SU-DHL-6 (cell line): ENCODE measurements at regions not wholly inside any gene's neighbourhood (a gene's known extent, or its start where the extent isn't known, plus 50 kb on each side); places are given as distances from the start of the nearest gene placed in this dataset.

Source experiments
- H2AFZ ChIP-seq: fragments of 200-600 bp; sonication (generic); 2 replicates; pipeline ENCODE4 v1.6.1; 2014; ENCODE audit warnings: low read depth, mild to moderate bottlenecking, moderate library complexity, mixed read lengths, antibody characterized with exemption, low read length; ENCODE audit not compliant: severe bottlenecking
- H3F3A ChIP-seq: fragments of 200-600 bp; shearing (Covaris generic); 2 replicates; pipeline ENCODE4 v1.6.0; 2016; ENCODE audit warnings: antibody characterized with exemption, mild to moderate bottlenecking; ENCODE audit not compliant: insufficient read depth
- H3K27ac ChIP-seq: fragments of 200-600 bp; sonication (generic); 2 replicates; pipeline ENCODE4 v1.5.1; 2016; ENCODE audit warnings: low read depth, mild to moderate bottlenecking, low read length, moderate library complexity, mixed read lengths
- H3K27me3 ChIP-seq: fragments of 200-600 bp; sonication (generic), shearing (Covaris generic); 2 replicates; pipeline ENCODE4 v1.6.0; 2014; ENCODE audit warnings: mild to moderate bottlenecking, low read length
- H3K36me3 ChIP-seq: fragments of 200-600 bp; sonication (generic); 2 replicates; pipeline ENCODE4 v1.6.1; 2014; ENCODE audit warnings: mild to moderate bottlenecking, low read length, mixed read lengths
- H3K4me2 ChIP-seq: fragments of 300-600, 200-600 bp; shearing (Covaris generic), sonication (generic); 2 replicates; pipeline ENCODE4 v1.6.0; 2014; ENCODE audit warnings: low read length, low read depth, mild to moderate bottlenecking; ENCODE audit not compliant: poor library complexity, severe bottlenecking
- H3K4me3 ChIP-seq: fragments of 200-600 bp; sonication (generic); 2 replicates; pipeline ENCODE4 v1.5.1; 2014; ENCODE audit warnings: antibody characterized with exemption, low read length, mild to moderate bottlenecking, mixed read lengths; ENCODE audit not compliant: insufficient read depth, poor library complexity, severe bottlenecking
- H3K79me2 ChIP-seq: fragments of 200-600 bp; sonication (generic); 2 replicates; pipeline ENCODE4 v1.6.1; 2014; ENCODE audit warnings: mild to moderate bottlenecking, low read length, moderate library complexity; ENCODE audit not compliant: insufficient read depth
- H3K9ac ChIP-seq: fragments of 200-600 bp; sonication (generic); 2 replicates; pipeline ENCODE4 v1.7.0; 2014; ENCODE audit warnings: mild to moderate bottlenecking, low read length
- H3K9me2 ChIP-seq: fragments of 200-600 bp; sonication (generic); replicated peaks from 2 replicates; pipeline ENCODE4 v1.6.1; 2014; ENCODE audit warnings: low read length; ENCODE audit not compliant: insufficient read depth
- H3K9me3 ChIP-seq: fragments of 200-600 bp; sonication (generic); 2 replicates; pipeline ENCODE4 v1.6.1; 2014; ENCODE audit warnings: low read length, mixed read lengths; ENCODE audit not compliant: insufficient read depth
- H4K20me1 ChIP-seq: fragments of 200-600 bp; sonication (generic); 2 replicates; pipeline ENCODE4 v1.6.1; 2014; ENCODE audit warnings: low read depth, mild to moderate bottlenecking, antibody characterized with exemption, low read length, moderate library complexity, mixed read lengths
- EZH2phosphoT487 ChIP-seq: fragments of 200-600 bp; sonication (generic), shearing (Covaris generic); conservative IDR thresholded peaks from 2 replicates; pipeline ENCODE4 v1.6.1; 2018; ENCODE audit warnings: mild to moderate bottlenecking, antibody characterized with exemption, low read length, moderate library complexity, mixed read lengths
- TF ChIP-seq, protein P1 (sequence below): fragments of 200-600 bp; sonication (generic); IDR thresholded peaks from one replicate; pipeline ENCODE4 v1.5.1; 2017; ENCODE audit warnings: antibody characterized with exemption, mild to moderate bottlenecking, low read length, moderate library complexity; ENCODE audit not compliant: insufficient read depth, poor library complexity, severe bottlenecking

DNA sequence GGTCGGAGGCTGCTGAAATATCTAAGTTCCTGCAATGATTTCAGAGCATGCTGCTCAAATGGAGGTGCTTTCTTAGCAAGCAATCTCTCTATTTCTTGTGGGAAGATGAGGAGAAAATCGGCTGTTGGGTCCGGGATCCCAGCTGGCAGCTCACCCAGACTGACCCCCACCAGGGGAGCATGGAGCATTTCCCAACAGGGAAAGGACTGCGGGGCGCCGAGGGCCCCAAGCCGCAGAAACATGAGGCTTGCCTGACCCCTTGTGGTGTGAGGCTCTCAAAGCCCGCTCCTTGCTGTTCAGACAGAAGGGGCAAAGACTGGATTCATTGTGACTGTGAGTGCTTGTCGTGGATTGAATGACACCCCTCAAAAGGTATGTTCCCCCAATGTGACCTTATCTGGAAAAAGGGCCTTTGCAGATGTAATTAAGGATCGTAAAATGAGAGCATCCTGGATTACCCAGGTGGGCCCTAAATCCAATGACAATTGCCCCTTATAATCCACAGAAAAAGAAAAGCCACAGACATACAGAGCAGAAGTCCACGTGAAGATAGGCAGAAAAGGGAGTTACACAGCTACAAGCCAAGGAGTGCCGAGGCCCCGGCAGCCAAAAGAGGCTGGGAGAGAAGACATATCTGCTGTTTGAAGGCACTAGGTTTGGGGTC is 116.3 kb upstream of the VASH1 start:
- Histone ChIP-seq H4K20me1 (no peaks in the 10 kb centered on the region), H3K27ac (no peak overlapping the region), H2AFZ (no peak overlapping the region), H3K4me2 (no peak overlapping the region), H3K79me2 (no peaks in the 10 kb centered on the region), H3K4me3 (no peak overlapping the region), H3K9ac (no peak overlapping the region), H3K27me3 (no peaks in the 10 kb centered on the region), H3K9me2 (no peaks in the 10 kb centered on the region), H3K9me3 (no peaks in the 10 kb centered on the region), H3K36me3 (no peaks in the 10 kb centered on the region), H3F3A (no peaks in the 10 kb centered on the region)
- TF ChIP-seq, protein P1, sequence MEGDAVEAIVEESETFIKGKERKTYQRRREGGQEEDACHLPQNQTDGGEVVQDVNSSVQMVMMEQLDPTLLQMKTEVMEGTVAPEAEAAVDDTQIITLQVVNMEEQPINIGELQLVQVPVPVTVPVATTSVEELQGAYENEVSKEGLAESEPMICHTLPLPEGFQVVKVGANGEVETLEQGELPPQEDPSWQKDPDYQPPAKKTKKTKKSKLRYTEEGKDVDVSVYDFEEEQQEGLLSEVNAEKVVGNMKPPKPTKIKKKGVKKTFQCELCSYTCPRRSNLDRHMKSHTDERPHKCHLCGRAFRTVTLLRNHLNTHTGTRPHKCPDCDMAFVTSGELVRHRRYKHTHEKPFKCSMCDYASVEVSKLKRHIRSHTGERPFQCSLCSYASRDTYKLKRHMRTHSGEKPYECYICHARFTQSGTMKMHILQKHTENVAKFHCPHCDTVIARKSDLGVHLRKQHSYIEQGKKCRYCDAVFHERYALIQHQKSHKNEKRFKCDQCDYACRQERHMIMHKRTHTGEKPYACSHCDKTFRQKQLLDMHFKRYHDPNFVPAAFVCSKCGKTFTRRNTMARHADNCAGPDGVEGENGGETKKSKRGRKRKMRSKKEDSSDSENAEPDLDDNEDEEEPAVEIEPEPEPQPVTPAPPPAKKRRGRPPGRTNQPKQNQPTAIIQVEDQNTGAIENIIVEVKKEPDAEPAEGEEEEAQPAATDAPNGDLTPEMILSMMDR = peak; percentile 32
- TF ChIP-seq EZH2phosphoT487 = no peak

DNA sequence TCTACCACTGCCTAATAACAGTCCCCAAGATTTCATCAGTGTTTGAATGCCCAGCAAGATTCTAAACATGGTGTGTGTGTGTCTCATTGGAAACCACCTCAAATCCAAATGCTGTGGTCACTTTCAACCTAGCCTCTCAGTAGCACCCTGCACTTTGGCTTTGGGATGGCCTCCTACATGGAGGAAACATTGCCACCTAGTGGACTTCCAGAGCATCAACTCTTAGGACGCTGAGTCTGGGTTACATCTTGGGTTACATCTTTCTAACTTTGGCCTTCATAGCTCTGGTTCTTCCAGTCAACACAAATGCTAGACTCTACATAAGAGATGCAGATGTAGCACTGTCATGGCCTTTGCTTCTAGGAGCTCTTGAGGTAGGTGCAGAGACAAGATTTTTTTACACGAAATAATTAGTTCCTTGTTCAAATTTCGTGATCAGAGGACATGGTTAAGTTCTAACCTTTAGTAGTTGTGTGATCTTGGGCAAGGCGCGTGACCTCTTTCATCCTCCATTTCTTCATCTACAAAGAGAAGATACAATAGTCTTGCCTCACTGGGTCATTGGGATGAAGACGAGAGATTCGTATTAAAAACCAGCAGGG is 113.5 kb upstream of the VASH1 start:
- no peak overlapping the region for H2AFZ ChIP-seq
- no peaks in the 10 kb centered on the region for H3K27me3 ChIP-seq
- TF ChIP-seq, protein P1 = peak; percentile 60
- no peak for TF ChIP-seq EZH2phosphoT487
- H3K36me3 ChIP-seq = no peaks in the 10 kb centered on the region
- no peaks in the 10 kb centered on the region for H3K79me2 ChIP-seq
- no peak overlapping the region for H3K4me2 ChIP-seq
- H3F3A ChIP-seq = no peaks in the 10 kb centered on the region
- H3K9me2 ChIP-seq = no peaks in the 10 kb centered on the region
- no peak overlapping the region for H3K9ac ChIP-seq
- no peak overlapping the region for H3K27ac ChIP-seq
- no peaks in the 10 kb centered on the region for H4K20me1 ChIP-seq
- H3K9me3 ChIP-seq = no peaks in the 10 kb centered on the region
- no peak overlapping the region for H3K4me3 ChIP-seq

DNA sequence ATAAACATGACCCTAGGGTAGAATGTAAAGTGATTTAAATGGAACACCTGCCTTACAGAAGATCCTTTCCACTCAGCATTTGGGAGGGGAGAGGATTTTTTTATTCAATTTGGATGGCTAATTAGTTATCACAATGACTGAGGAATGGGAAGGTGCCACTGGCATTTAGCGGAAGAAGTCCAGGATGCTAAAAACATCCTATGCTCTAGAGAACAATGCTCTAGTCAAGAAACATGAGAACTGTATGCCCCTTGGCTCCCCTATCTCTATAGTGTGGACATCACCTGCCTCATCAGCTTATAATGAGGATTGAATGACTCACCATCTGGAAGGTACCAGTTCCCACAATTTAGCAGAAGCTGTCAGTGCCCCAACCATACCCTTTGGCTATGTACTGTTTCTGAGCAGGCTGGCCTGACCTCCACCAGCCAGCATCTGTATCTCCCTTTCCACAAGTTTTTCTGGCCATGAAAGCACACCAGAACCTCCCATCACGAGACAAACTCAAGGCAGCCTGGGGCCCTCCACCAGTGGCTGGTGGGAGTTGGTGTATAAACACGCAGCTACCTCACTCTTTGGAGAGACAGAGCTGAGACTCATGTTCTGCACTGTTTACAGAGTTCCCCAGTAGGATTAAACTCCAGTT is 109.7 kb upstream of the VASH1 start:
- Histone ChIP-seq H3K9me2 (no peaks in the 10 kb centered on the region), H3K9ac (no peak overlapping the region), H3F3A (no peaks in the 10 kb centered on the region), H3K27me3 (no peaks in the 10 kb centered on the region), H2AFZ (no peak overlapping the region), H3K4me2 (no peak overlapping the region), H4K20me1 (no peaks in the 10 kb centered on the region), H3K36me3 (no peaks in the 10 kb centered on the region), H3K9me3 (no peaks in the 10 kb centered on the region), H3K27ac (no peak overlapping the region), H3K4me3 (no peak overlapping the region), H3K79me2 (no peaks in the 10 kb centered on the region)
- no peak for TF ChIP-seq EZH2phosphoT487
- TF ChIP-seq, protein P1 = no peak
